ENCODE measurements at regions not wholly inside any gene's neighbourhood (a gene's known extent, or its start where the extent isn't known, plus 50 kb on each side); places are given as distances from the start of the nearest gene placed in this dataset.

DNA sequence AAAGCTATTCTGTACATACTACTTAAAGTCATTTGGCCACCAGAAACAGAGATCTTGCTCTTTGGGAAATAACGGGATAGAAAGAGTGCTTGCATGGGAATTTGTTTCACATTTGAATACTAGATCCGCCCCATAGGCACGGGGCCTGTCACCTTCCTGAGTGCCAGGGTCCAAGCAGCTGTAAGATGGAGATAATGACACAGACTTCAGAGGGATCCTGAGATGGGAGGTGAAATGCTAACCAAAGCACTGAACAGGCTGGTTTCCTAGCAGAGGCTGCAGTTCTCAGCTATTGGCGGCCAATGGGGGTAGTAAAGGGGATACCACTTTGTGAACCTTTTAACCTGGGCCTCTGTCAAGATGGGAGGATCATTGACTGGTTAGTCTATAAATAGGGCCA is 225.4 kb downstream of the IRF8 start:
- H3K36me3 Mint-ChIP-seq = no peaks in the 10 kb centered on the region
- peaks cover 3% of the 10 kb centered on the region for H3K4me1 Mint-ChIP-seq
- H3K27me3 Mint-ChIP-seq = peaks cover 15% of the 10 kb centered on the region
- H3K9me3 Mint-ChIP-seq = no peaks in the 10 kb centered on the region
- ATAC-seq (ENCODE audit: low read depth) (no peak), DNase-seq (ENCODE audit: low spot score in 2 of 2) (no peak)
- H3K27ac Mint-ChIP-seq = no peak overlapping the region
- H3K4me3 Mint-ChIP-seq = no peak overlapping the region

DNA sequence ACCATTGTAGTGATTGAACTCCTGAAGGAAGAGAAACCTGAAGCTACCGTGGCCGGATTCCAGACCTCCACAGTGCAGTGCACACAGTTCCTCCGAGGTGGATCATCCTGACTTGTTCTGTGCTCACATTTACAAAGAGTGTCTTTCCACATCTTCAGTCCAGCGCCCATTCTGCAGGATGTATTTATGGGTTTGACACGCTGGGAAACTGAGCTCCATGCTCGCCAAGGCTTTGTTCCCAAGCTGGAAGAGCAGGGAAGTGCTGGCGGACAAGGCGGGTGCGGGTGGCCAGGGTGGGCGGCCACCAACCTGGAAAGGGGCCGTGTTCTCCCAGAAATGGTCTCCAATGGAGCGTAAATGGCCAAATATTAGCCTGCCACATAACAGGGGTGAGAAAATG is 227.9 kb downstream of the IRF8 start:
- Mint-ChIP-seq H3K4me1 (no peaks in the 10 kb centered on the region), H3K4me3 (no peak overlapping the region), H3K27me3 (peaks cover 7% of the 10 kb centered on the region), H3K36me3 (no peaks in the 10 kb centered on the region), H3K9me3 (no peaks in the 10 kb centered on the region), H3K27ac (no peak overlapping the region)
- DNase-seq (ENCODE audit: low spot score in 2 of 2) (no peak), ATAC-seq (ENCODE audit: low read depth) (no peak)

DNA sequence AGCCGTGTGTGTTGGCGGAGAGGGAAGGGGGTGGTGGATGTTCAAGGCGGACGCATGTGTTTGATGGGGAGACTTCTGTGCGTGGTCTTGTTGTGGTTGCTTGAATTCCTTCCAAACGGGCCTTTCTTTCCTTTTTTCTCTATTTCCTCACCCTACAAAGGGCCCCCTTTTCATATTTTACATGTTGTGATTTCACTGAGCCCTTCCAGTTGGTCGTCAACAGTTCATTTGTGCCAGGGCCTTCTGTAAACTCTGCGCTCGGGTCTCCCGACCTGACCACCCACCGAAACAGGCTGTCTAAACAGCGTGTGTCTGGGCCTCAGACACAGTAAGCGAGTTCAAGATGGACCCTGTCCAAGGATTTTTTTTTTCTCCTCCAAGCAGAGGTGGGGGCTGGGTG is 228.4 kb downstream of the IRF8 start:
- H3K4me3 Mint-ChIP-seq = no peak overlapping the region
- no peaks in the 10 kb centered on the region for H3K36me3 Mint-ChIP-seq
- no peaks in the 10 kb centered on the region for H3K4me1 Mint-ChIP-seq
- peaks cover 2% of the 10 kb centered on the region for H3K27me3 Mint-ChIP-seq
- ATAC-seq (ENCODE audit: low read depth) (no peak), DNase-seq (ENCODE audit: low spot score in 2 of 2) (no peak)
- H3K27ac Mint-ChIP-seq = no peak overlapping the region
- no peaks in the 10 kb centered on the region for H3K9me3 Mint-ChIP-seq

DNA sequence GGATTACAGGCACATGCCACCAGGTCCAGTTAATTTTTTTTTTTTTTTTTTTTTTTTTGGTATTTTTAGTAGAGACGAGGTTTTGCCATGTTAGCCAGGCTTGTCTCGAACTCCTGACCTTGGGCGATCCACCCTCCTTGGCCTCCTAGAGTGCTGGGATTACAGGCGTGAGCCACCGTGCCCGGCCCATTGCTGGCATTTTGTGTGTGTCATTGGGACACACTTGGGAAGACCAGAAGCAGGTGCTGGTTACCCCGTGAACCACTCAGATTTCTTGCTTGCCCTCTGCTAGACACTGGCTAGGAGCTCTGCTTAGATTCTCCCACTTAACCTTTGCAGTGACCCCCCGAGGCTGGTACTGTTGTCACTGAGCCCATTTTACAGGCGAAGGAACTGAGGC is 229.3 kb downstream of the IRF8 start:
- Mint-ChIP-seq H3K9me3 (no peaks in the 10 kb centered on the region), H3K36me3 (no peaks in the 10 kb centered on the region), H3K4me3 (no peak overlapping the region), H3K27ac (no peak overlapping the region), H3K4me1 (no peaks in the 10 kb centered on the region), H3K27me3 (peaks cover 2% of the 10 kb centered on the region)
- ATAC-seq (ENCODE audit: low read depth) (no peak), DNase-seq (ENCODE audit: low spot score in 2 of 2) (no peak)

DNA sequence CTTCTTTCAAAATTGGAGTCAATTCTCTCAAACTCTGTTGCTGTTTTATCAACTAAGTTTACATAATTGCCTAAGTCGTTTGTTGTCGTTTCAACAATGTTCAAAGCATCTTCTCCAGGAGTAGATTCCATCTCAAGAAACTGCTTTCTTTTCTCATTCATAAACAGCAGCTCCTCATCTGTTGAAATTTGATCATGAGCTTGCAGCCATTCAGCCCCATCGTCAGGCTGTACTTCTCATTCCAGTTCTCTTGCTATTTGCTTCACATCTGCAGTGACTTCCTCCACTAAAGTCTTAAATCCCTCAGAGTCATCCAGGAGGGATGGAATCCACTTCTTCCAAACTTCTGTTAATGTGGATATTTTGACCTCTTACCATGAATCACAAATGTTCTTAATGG is 230.6 kb downstream of the IRF8 start:
- H3K27me3 Mint-ChIP-seq = peaks cover 3% of the 10 kb centered on the region
- no peak for DNase-seq (ENCODE audit: low spot score in 2 of 2)
- H3K4me1 Mint-ChIP-seq = no peaks in the 10 kb centered on the region
- no peak overlapping the region for H3K4me3 Mint-ChIP-seq
- no peaks in the 10 kb centered on the region for H3K9me3 Mint-ChIP-seq
- H3K27ac Mint-ChIP-seq = no peak overlapping the region
- ATAC-seq (ENCODE audit: low read depth) = no peak
- H3K36me3 Mint-ChIP-seq = no peaks in the 10 kb centered on the region

DNA sequence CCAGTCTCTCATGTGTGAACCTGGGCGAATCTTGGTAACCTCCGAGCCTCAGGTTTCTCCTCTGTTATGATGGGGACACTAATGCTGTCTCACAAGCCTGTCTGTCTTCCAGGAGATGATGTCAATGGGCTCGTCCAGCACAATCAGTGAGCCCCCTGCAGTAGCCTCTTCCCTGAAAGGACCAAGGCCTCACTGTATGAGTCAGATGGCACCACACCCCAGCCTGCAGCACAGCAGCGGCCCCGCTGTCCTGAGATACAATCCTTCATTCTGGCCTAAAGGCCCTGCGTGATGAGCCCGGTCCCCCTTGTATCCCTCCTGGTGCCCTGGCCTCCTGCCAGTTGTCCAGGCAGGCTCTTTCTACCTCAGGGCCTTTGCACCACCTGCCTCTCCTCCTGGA is 234.4 kb downstream of the IRF8 start:
- Mint-ChIP-seq H3K27me3 (peaks cover 16% of the 10 kb centered on the region), H3K27ac (no peak overlapping the region), H3K4me3 (no peak overlapping the region), H3K4me1 (no peaks in the 10 kb centered on the region), H3K9me3 (no peaks in the 10 kb centered on the region), H3K36me3 (no peaks in the 10 kb centered on the region)
- ATAC-seq (ENCODE audit: low read depth) = no peak
- no peak for DNase-seq (ENCODE audit: low spot score in 2 of 2)

DNA sequence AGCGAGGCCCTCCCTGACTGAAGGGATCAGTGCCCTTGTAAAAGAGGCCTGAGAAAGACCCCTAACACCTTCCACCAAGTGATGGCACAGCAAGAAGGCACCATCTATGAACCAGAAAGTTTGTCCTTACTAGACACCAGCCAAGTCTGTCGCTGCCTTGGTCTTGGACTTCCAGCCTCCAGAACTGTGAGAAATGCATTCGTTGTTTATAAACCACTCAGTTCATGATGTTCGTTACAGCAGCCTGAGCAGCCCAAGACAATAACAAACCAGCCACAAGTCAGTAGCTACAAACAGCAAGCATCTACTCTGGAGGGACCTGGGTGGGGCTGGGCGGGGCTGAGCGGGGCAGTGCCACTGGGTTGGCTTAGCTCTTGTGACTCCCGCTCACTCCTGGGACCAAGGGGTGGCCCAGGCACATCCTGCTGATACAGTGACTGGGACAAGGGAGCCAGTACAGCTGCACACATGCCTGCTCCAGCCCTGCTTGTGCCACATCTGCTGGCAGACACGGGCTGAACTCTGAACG is 234.9 kb downstream of the IRF8 start:
- no peaks in the 10 kb centered on the region for H3K9me3 Mint-ChIP-seq
- no peak overlapping the region for H3K27ac Mint-ChIP-seq
- DNase-seq (ENCODE audit: low spot score in 2 of 2) (no peak), ATAC-seq (ENCODE audit: low read depth) (no peak)
- H3K27me3 Mint-ChIP-seq = peaks cover 16% of the 10 kb centered on the region
- no peaks in the 10 kb centered on the region for H3K4me1 Mint-ChIP-seq
- H3K36me3 Mint-ChIP-seq = no peaks in the 10 kb centered on the region
- no peak overlapping the region for H3K4me3 Mint-ChIP-seq

DNA sequence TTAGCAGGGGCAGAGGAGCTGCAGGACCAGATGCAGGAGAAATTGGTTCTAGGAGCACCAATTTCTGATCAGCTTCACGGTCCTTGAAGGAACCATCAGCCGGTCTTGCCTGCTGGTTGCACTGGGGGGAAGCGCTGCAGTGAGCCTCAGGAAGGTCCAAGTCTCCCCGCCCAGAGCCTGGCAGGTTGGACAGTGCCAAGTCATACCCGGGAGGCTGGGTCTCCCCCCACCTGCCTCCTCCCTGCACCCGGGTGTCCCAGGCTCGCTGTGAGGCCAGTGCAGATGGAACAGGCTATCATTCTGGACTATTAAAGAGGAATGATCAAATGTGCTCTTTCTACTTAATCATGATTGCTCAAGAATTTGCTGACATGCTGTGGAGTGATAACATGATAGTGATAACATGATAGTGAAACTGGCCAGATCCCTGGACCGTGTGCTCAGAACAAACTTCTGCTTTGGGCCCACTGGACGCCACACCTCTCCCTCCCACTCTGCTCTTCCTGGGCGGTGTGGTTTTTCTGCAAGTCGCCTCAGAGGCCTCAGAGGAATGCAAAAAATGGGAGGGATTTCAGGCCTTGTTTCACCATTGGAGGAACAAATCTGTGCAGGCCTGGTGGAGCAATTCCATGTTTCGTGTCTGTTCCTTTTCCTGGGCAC is 236.0 kb downstream of the IRF8 start:
- Mint-ChIP-seq H3K4me1 (no peaks in the 10 kb centered on the region), H3K36me3 (no peaks in the 10 kb centered on the region), H3K4me3 (no peak overlapping the region), H3K27me3 (peaks cover 17% of the 10 kb centered on the region), H3K9me3 (no peaks in the 10 kb centered on the region), H3K27ac (no peak overlapping the region)
- DNase-seq (ENCODE audit: low spot score in 2 of 2) (no peak), ATAC-seq (ENCODE audit: low read depth) (no peak)

DNA sequence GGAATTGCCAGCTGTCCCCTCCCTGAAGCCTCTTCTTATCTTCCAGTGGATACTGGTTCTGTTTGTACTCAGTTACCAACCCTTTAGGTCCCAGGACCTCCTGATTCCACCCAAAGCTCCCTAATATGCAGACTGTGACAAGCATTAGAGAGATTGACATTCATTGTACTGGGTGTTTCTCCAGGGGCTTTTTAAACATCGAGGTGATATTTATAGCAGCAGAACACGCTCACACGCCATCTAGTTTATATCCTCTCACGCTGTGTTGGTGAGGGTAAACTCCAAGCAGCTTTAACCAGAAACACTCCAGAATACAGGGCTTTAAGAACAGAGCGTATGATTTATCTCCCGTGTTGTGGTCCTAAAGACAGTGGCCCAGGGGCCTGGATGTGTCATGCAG is 238.4 kb downstream of the IRF8 start:
- peaks cover 21% of the 10 kb centered on the region for H3K27me3 Mint-ChIP-seq
- no peak overlapping the region for H3K4me3 Mint-ChIP-seq
- H3K9me3 Mint-ChIP-seq = no peaks in the 10 kb centered on the region
- ATAC-seq (ENCODE audit: low read depth) = no peak
- no peaks in the 10 kb centered on the region for H3K4me1 Mint-ChIP-seq
- DNase-seq (ENCODE audit: low spot score in 2 of 2) = no peak
- H3K36me3 Mint-ChIP-seq = no peaks in the 10 kb centered on the region
- H3K27ac Mint-ChIP-seq = no peak overlapping the region

DNA sequence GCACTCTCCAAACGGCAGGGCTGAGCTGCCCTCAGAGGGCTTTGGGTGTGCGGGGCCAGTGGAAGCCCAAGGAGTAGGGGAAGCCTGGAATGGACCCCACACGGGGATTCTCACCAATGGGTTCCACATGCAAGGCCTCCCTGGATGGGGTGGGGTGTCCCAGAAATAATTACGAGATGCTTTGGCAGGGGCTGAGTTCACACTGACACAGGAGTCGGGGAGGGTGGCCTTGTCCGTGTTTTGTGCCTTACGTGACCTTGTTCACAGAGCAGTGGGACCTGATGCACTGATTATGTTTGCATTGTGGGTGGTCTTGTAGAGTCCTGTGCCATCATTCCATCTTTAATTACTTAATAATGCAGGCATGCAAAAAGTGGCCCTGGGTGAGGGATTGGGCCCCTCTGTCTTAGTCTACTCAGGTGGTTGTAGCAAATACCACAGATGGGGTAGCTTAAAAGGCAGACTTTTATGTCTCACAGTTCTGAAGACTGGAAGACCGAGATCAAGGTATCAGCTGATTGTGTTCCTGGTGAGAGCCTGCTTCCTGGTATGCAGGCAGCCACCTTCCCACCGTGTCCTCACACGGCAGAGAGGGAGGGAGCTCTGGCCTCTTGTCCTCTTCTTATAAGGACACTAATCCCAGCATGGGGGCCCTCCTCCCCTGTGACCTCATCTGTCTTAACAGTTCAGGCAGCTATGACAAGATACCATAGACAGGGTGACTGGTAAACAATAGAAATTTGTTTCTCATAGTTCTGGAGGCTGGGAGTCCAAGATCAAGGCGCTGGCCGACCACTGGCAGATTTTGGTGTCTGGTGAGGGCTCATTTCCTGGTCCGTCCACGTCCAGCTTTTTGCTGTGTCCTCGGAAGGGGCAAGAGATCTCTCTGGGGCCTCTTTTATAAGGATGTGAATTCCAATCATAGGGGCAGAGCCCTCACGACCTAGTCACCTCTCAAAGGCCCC is 239.4 kb downstream of the IRF8 start:
- ATAC-seq (ENCODE audit: low read depth) (no peak), DNase-seq (ENCODE audit: low spot score in 2 of 2) (no peak)
- Mint-ChIP-seq H3K9me3 (no peaks in the 10 kb centered on the region), H3K36me3 (no peaks in the 10 kb centered on the region), H3K4me1 (no peaks in the 10 kb centered on the region), H3K27me3 (peaks cover 24% of the 10 kb centered on the region), H3K4me3 (no peak overlapping the region), H3K27ac (no peak overlapping the region)

DNA sequence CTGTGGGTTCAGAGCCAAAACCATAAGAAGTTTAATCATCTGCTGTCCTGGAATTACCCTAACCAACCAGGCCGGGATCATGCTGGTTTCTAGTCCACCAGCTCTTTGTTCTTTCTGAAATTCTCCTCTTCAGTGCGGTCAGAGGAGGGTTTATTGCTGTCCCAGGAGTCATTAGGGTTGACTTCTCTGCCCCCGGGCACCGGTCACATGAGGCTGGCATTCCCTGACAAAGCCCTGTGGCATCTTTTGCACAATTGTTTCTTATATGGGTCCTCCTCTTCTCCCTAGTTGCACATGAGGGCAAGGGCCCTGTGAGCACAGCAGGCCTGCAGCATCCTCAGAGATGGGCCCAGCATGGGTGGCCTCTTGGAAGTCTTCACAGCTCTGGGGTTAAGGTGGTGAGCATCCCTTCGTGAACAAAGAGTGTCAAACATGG is 243.9 kb downstream of the IRF8 start:
- Mint-ChIP-seq H3K4me3 (no peak overlapping the region), H3K27me3 (peaks cover 17% of the 10 kb centered on the region), H3K36me3 (no peaks in the 10 kb centered on the region), H3K9me3 (no peaks in the 10 kb centered on the region), H3K27ac (no peak overlapping the region), H3K4me1 (no peaks in the 10 kb centered on the region)
- no peak for DNase-seq (ENCODE audit: low spot score in 2 of 2)
- no peak for ATAC-seq (ENCODE audit: low read depth)

DNA sequence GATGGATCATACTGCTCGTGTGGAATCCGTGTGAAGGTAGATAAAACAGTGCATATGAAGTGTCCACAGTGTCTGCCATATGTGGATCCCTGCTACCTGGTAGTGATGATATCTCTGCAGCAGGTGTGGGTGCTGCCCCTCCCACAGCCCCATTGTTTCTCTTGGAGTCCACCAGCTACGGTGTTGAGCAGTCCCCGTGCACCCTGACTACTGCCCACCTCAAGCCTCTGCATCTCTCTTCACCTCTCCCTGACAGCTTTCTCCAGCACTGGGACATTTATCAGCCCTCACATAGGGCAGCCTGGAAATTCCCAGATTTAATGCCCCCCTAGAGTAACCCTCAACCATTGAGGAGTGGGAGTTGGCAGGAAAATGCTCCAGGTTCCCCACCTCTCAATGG is 244.7 kb downstream of the IRF8 start:
- Mint-ChIP-seq H3K9me3 (no peaks in the 10 kb centered on the region), H3K4me3 (no peak overlapping the region), H3K27me3 (peaks cover 13% of the 10 kb centered on the region), H3K36me3 (no peaks in the 10 kb centered on the region), H3K27ac (no peak overlapping the region), H3K4me1 (no peaks in the 10 kb centered on the region)
- DNase-seq (ENCODE audit: low spot score in 2 of 2) (no peak), ATAC-seq (ENCODE audit: low read depth) (no peak)

DNA sequence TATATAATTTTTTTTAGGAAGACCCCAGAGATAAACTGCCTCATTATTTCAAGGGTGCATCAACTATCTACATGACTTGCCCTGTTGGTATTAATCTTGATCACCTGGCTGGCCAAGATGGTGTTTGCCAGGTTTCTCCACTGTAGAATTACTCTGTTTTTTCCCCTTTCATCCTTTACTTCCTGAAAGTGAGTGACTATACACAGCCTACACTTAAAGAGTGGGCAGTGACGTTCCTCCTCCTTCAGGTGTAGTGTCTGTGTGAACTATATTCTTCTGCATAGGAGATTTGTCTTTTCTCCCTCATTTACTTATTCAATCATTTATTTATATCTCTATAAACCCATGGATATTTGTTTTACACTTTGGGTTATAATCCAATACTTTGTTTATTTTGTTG is 246.7 kb downstream of the IRF8 start:
- H3K4me1 Mint-ChIP-seq = no peaks in the 10 kb centered on the region
- H3K36me3 Mint-ChIP-seq = no peaks in the 10 kb centered on the region
- H3K9me3 Mint-ChIP-seq = no peaks in the 10 kb centered on the region
- H3K27ac Mint-ChIP-seq = no peak overlapping the region
- no peak overlapping the region for H3K4me3 Mint-ChIP-seq
- DNase-seq (ENCODE audit: low spot score in 2 of 2) = no peak
- ATAC-seq (ENCODE audit: low read depth) = no peak
- peaks cover 13% of the 10 kb centered on the region for H3K27me3 Mint-ChIP-seq

DNA sequence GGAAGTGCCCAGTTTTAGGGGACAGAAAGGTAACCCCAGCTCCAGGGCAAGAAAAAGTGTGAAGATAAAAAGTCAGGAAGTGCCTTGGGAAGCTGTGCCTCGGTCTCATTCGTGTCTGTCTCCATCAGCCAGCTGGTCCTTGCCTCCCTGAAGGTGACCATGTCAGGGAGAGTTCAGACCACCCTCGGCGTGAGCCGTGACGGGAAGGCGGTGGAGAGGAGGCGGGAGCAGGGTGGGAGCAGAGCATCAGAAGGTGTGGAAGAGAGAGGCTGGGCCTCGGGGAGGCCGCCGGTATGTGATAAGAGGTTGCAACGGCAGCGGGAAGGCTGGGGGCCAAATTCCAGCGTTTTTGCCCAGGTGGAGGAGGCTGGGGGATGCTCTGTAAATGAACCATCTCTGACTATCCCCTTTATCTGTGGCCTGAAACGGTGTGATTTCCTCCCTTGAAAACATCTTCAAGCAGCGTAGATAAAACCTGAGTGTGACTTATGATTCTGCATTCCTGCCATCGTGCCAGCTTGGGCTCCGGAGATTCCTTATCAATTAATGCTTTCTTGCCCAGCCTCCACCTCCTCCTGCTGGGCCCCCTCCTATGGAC is 251.8 kb downstream of the IRF8 start:
- H3K9me3 Mint-ChIP-seq = no peaks in the 10 kb centered on the region
- DNase-seq (ENCODE audit: low spot score in 2 of 2) = no peak
- H3K36me3 Mint-ChIP-seq = no peaks in the 10 kb centered on the region
- no peaks in the 10 kb centered on the region for H3K4me1 Mint-ChIP-seq
- no peak overlapping the region for H3K4me3 Mint-ChIP-seq
- H3K27me3 Mint-ChIP-seq = peaks cover 12% of the 10 kb centered on the region
- no peak overlapping the region for H3K27ac Mint-ChIP-seq
- ATAC-seq (ENCODE audit: low read depth) = no peak

Data from memory B cell (primary cell).